Left lung (tissue), 4 donors: ENCODE measurements at regions not wholly inside any gene's neighbourhood (a gene's known extent, or its start where the extent isn't known, plus 50 kb on each side); places are given as distances from the start of the nearest gene placed in this dataset.

ENCODE experiments used
- ATAC-seq: fragments of 200-7000 bp; cut with Tn5 transposase; one replicate; pipeline ENCODE4 v1.9.1; 2020; ENCODE audit warnings: moderate library complexity
- DNase-seq, 4 donors: peaks; one replicate each; pipeline ENCODE4 v3.0.0-alpha.2; 2013 to 2020
- H3K27ac ChIP-seq, 2 donors: fragments of 200-600 bp; sonication (generic) in 1 of 2; one replicate each; pipeline versions ENCODE4 v1.5.0 to v1.8.0; 2020 to 2021
- H3K27me3 ChIP-seq, 2 donors: fragments of 200-600 bp; sonication (generic) in 1 of 2; one replicate each; pipeline versions ENCODE4 v1.5.0 to v1.8.0; 2020 to 2021
- H3K36me3 ChIP-seq, 2 donors: fragments of 200-600 bp; sonication (generic) in 1 of 2; one replicate each; pipeline versions ENCODE4 v1.5.0 to v1.8.0; 2020 to 2021
- H3K4me1 ChIP-seq, 2 donors: fragments of 200-600 bp; one replicate each; pipeline ENCODE4 v1.8.0; 2021
- H3K4me3 ChIP-seq, 2 donors: fragments of 200-600 bp; sonication (generic) in 1 of 2; one replicate each; pipeline versions ENCODE4 v1.5.0 to v1.8.0; 2020 to 2021; ENCODE audit warnings: mild to moderate bottlenecking in 1 of 2
- H3K9me3 ChIP-seq, 2 donors: fragments of 200-600 bp; sonication (generic) in 1 of 2; one replicate each; pipeline versions ENCODE4 v1.5.0 to v1.8.0; 2020 to 2021
- CTCF ChIP-seq, 2 donors: fragments of 200-600 bp; sonication (generic) in 1 of 2; IDR thresholded peaks; one replicate each; pipeline versions ENCODE4 v1.5.0 to v1.8.0; 2021; ENCODE audit warnings: antibody characterized with exemption in 2 of 2
- intact Hi-C, 2 donors: fragments of 100-400 bp; cut with DNase I; formaldehyde crosslinking; loops; one replicate each; pipeline versions ENCODE4 v1.11.2 to v1.14.2; 2022
- donor health status: DM: no; HTN: yes; CAD: no.
- donor health status: DM: no; HTN: no; CAD: no.

- Histone ChIP-seq H3K4me3 (no peak overlapping the region), H3K27me3 (no peaks in the 10 kb centered on the region), H3K4me1 (no peaks in the 10 kb centered on the region), H3K36me3 (no peaks in the 10 kb centered on the region), H3K27ac (peak overlapping the region; percentile 33 to 40), H3K9me3 (no peaks in the 10 kb centered on the region)
- intact Hi-C loops = no loop called here
- ATAC-seq (peak; percentile 97), DNase-seq (peak in 1 of 4 donors; percentile 62)
- TF ChIP-seq CTCF (IDR thresholded peaks at IDR 0.05) = no peak
These were observed 436.7 kb downstream of the IPMK start for GRCh38 chr10:57830877-57831560.

DNA sequence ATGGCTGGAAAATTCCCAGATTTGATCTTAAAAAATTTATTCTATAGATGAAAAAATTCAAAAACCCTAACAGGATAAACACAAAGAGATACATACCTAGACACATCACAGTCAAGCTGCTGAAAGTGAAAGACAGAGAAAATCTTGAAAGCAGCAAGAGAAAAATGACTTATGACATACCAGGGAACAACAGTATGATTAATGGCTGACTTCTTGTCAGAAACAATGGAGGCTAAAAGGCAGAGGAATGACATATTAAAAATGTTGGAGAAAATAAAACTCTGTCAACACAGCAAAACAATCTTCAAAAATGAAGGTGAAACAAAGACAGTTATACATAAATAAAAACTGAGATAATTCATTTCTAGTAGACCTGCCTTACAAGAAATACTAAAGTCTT is 442.7 kb downstream of the IPMK start:
- Histone ChIP-seq H3K36me3 (no peaks in the 10 kb centered on the region), H3K4me1 (no peaks in the 10 kb centered on the region), H3K9me3 (no peaks in the 10 kb centered on the region), H3K27me3 (no peaks in the 10 kb centered on the region), H3K27ac (no peak overlapping the region), H3K4me3 (no peak overlapping the region)
- ATAC-seq (no peak), DNase-seq (no peak)
- no peak for TF ChIP-seq CTCF (IDR thresholded peaks at IDR 0.05)
- intact Hi-C loops = no loop called here

- no peak for TF ChIP-seq CTCF (IDR thresholded peaks at IDR 0.05)
- Histone ChIP-seq H3K9me3 (peaks cover 0 to 2% of the 10 kb centered on the region in 2 donors), H3K36me3 (no peaks in the 10 kb centered on the region), H3K27me3 (no peaks in the 10 kb centered on the region), H3K4me1 (no peaks in the 10 kb centered on the region), H3K4me3 (no peak overlapping the region), H3K27ac (no peak overlapping the region)
- ATAC-seq (no peak), DNase-seq (no peak)
- intact Hi-C loops = no loop called here
These were observed 444.3 kb downstream of the IPMK start for GRCh38 chr10:57823398-57823797.

- no peak for ATAC-seq
- DNase-seq = no peak
- intact Hi-C loops = no loop called here
- no peak overlapping the region for H3K4me3 ChIP-seq
- H3K36me3 ChIP-seq = no peaks in the 10 kb centered on the region
- no peaks in the 10 kb centered on the region for H3K27me3 ChIP-seq
- H3K27ac ChIP-seq = no peak overlapping the region
- H3K4me1 ChIP-seq = no peaks in the 10 kb centered on the region
- TF ChIP-seq CTCF (IDR thresholded peaks at IDR 0.05) = no peak
- H3K9me3 ChIP-seq = peaks cover 0 to 2% of the 10 kb centered on the region in 2 donors
These were observed 444.7 kb downstream of the IPMK start for GRCh38 chr10:57822965-57823364.

GRCh38 chr10:57818522-57818921 is 449.2 kb downstream of the IPMK start:
- H3K36me3 ChIP-seq = no peaks in the 10 kb centered on the region
- no peak for TF ChIP-seq CTCF (IDR thresholded peaks at IDR 0.05)
- ATAC-seq (no peak), DNase-seq (peak in 1 of 4 donors; percentile 44)
- H3K9me3 ChIP-seq = peaks cover 0 to 2% of the 10 kb centered on the region in 2 donors
- H3K4me1 ChIP-seq = no peaks in the 10 kb centered on the region
- intact Hi-C loops = no loop called here
- no peak overlapping the region for H3K27ac ChIP-seq
- H3K27me3 ChIP-seq = no peaks in the 10 kb centered on the region
- H3K4me3 ChIP-seq = no peak overlapping the region
